GM21447 (cell line): ENCODE measurements at regions not wholly inside any gene's neighbourhood (a gene's known extent, or its start where the extent isn't known, plus 50 kb on each side); places are given as distances from the start of the nearest gene placed in this dataset.

Experiments used
- ATAC-seq: cut with Tn5 transposase; IDR thresholded peaks from one replicate; pipeline ENCODE4 v1.9.1; 2021; ENCODE audit not compliant: unreplicated experiment

DNA sequence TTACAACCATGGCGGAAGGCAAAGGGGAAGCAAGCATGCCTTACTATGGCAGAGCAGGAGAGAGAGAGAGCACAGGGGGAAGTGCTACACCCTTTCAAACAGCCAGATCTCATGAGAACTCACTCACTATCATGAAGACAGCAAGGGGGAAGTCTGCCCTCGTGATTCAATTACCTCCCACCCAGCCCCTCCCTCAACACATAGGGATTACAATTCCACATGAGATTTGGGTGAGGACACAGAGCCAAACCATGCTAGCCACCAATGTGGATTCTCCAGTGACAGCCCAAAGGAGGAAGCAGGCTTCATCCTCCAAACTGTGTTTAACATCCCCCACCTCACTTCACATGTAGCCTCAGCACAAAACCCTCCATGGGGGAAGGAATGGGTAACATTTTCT is 563.7 kb downstream of the CDK5RAP2 start:
- ATAC-seq, result no peak

- ATAC-seq, result no peak
These were observed 565.2 kb downstream of the CDK5RAP2 start for GRCh38 chr9:120014796-120015195.

DNA sequence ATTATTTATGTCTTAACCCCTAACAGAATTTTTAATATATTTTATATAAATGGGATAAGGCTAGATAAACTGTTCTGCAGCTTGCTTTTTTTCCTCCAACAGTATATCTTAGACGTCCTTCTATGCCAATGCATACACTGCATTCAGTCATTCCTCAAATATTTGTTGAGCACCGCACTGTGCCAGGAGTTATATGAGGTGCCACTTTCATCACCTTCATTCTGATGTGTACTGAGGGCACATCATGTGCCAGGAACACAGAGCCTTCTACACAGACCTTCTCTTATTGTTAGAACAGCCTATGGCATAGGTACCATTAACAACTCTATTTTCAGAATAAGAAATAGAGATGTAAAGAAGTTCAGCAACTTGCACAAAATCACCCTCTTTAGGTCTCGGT is 570.1 kb downstream of the CDK5RAP2 start:
- ATAC-seq, result no peak

GRCh38 chr9:120001536-120001935 is 578.4 kb downstream of the CDK5RAP2 start:
- ATAC-seq, result no peak

DNA sequence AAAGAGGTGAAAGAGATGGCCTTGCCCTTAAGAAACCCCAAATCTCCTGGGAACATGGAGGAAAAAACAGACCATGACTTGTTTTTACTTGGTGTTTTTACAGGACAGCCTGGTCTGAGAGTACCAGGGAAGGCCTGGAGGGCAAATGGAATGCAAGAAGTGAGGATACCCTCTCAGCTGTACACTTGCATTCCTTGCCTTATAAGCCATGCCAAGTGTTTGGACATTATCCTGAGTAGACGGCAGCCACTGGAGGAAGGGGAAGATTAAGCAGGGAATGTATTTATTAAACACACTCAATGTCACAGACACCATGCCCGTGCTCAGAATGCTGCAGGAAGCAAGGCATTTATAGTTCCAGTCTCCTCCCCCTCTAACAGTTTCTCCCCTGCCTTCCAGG is 581.4 kb downstream of the CDK5RAP2 start:
- no peak for ATAC-seq

DNA sequence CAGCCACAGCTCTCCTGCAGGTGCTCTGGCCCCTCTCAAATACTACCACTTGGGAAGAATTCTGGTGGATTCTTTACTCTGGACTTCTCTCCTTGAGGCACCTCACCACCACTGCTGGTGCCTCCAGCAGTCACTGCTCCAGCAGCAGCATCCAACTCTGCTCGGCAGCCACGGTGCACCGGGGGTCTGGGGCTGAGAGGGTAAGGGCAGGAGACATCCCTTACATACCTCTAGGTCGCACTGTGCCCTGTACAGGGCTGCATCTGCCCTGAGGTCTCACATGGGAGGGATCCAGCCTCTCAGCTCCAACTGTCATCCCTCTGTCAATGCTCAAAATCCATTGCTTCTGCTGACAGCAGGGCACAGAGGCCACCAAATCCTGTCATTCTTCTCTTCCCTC is 588.2 kb downstream of the CDK5RAP2 start:
- no peak for ATAC-seq

GRCh38 chr9:119986713-119987112 is 593.3 kb downstream of the CDK5RAP2 start:
- ATAC-seq, result no peak

- ATAC-seq, result no peak
These were observed 593.8 kb downstream of the CDK5RAP2 start for GRCh38 chr9:119986205-119986604.

GRCh38 chr9:119974026-119974425 is 604.8 kb upstream of the BRINP1 start:
- no peak for ATAC-seq

DNA sequence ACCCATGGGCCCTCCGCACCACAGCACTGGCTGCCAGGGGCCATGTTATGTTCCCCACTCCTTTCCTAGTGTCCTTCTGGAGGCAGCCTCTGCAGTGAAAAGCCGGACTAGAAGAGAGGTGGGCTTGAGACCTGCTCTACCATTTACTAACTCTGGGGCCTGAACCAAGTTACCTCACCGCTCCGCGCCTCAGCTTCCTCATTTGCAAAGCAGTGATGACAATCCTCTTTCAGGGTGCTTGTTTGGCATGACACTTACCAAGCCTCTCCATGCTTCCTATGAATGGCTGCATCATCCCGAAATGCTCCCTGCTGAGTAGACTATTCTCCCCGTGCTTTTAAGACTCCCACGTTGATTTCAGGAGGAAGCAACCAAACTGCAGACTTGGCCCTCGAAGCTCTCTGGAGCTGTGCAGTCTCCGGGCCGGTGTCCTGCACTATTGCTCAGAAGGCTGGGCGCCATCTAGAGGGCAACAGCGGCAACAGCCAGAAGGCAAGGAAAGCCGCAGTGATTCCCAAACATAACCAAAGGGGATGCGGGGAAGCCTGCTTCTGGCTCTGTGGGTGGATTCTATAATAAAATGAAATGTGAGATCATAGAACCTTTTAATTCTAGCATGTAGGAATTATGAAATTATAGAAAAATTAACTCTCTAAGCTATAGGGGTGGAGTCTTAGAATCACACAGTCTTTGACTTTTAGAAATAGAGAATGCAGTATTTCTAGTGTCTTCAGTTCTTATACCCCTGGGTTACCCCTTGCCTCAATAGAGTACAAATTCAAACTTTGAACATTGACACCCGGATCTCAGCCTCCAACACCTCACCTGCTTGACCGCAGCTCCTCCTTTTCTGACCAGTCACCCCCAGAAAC is 599.8 kb upstream of the BRINP1 start:
- no peak for ATAC-seq

- no peak for ATAC-seq
These were observed 598.8 kb upstream of the BRINP1 start for GRCh38 chr9:119967867-119968535.

DNA sequence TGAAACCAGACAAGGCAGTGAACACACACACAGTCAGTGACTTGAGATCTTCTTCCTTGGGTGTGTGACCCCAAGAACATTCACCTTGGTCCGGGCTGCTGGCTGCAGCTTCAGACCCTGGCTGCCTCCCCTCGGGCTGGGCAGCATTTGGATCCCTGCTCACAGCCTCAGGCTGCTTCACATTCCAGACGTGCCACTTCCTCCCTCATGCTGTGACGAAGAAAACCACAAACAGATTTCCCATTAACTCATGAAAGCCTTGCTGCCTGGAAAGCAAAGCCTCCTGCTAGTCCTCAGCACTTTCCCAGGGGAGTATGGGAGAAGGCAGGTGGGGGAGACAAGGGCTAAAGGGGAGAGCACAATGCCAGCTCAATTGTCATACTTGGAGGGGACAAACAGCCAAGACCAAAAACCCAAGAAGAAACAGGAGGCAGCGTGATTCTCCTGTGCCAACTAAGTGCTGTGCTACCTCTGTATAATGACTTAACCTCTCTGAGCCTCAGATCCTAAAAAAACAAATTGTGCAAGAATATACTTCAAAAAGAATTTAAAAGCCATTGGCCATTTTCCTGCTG is 594.6 kb upstream of the BRINP1 start:
- no peak for ATAC-seq

GRCh38 chr9:119963258-119963797 is 594.1 kb upstream of the BRINP1 start:
- no peak for ATAC-seq

- no peak for ATAC-seq
These were observed 592.7 kb upstream of the BRINP1 start for GRCh38 chr9:119961774-119962424.

DNA sequence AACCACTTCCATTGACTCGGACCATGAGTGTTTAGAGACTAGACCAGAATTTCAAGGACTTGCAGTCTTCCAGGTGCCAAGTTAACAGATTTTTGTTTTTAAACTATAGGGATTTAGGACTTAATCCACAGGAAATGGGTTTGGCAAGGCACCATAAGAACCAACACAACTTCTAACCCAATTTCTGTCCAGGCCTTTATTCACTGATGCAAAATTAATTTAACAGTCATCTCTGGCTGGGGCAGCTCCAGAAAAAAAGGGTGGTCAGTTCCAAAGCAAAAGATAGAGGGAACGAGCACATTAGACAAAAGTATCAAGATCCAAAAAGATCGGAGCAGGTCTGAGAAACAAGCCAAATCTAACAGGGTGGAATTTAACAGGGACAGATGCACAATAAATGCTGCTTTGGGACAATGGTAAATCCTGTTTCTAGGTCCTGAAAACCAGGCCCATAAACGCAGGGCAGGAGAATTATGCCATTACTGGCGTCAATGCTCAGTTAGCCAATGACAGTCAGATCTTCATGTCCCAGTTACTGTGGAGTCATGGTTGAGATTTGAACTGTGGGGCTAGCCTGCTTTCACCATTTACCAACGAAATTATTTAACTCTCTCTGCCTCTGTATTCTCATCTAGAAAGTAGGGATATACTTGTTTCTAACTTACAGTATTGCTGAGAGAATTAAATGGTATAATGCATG is 590.8 kb upstream of the BRINP1 start:
- no peak for ATAC-seq

DNA sequence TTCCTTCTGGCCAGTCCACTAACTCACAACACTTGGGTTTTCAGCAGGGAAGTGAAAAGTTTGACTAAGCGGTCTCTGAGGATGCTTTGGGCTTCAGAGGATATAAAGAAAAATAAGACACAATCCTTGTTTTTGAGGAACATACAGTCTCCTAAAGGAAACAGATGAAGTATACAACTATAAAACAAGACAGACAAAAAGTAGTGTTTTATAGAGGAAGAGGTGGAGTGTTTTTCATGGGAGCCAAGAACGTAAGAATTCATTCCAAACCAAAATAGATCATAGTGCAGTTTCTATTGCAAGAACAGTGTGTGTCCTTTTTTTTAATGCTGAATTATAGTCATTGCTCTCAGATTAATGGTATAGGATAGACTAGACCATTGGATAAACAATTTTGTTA is 586.9 kb upstream of the BRINP1 start:
- no peak for ATAC-seq

DNA sequence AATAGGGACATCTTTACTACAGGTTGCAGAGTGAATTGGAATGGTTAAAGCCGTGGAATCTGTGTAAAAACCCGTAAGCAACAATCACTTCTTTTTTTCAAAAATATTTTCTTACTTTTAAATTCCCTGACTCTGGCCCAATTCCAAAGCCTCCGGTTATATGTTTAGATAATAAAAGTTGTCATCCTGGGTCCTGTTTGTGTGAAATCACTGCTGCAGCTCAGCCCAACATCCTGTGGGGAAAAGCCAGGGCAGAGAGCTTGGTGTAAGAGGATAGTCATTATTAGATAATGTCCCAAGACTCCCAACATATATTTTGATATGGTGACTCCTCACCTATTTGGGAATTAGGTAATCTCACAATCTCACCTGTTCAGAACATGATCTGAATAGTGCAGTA is 586.0 kb upstream of the BRINP1 start:
- ATAC-seq, result no peak

DNA sequence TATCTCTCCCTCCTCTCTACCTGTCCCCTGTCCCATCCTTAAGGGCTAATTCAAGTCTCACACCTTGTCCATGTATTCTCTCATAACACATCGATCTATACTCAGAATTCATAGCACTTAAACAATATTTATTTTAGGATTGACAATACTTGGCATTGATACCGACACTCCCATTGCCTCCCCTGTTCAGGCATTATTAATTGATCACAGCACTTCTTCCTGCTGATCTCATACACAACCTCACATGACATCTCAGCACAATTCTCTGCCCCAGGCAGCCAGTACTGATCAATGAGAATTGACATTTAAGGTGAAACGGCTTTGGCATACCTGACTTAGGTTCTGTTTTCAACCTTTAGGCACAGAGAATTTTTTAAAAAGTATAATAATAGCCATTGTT is 582.4 kb upstream of the BRINP1 start:
- ATAC-seq, result no peak

DNA sequence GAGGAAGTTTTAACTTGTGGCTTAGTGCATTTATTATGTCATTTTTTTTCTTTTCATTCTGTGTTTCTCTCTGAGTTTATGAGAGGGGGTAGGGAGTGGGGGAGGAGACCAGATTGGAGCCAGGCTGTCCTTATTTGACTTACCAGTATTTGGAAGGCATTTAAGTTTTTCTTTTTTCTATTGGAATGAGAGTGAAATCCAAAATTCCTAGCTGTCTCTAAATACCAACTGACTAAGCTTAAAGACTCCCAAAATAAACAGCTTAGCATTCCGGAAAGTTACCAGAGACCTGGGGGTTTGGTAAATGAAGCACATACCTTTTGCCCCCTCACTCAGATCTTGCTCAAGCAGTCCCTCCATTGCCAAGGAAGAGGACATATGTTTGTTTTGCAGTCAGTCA is 581.9 kb upstream of the BRINP1 start:
- no peak for ATAC-seq

GRCh38 chr9:119945686-119946085 is 576.5 kb upstream of the BRINP1 start:
- ATAC-seq, result no peak

DNA sequence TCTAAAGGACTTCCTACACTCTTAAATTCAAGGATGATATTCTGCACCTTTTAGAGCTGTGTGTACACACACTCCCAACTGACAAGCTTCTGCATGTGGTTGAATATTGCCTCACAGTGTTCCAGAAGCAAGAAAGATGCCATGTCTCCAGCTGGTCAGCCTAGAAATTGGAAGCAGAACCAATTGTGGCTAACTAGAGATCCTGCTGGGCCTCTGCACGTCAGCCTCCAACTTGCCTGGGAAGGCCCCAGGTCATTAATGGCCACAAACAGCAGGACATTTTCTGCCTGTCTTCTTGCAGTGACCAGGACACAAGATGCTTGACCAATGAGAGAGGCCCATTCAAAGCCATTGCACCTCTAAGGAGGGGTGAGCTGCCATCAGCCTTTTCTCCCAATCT is 571.9 kb upstream of the BRINP1 start:
- no peak for ATAC-seq
